ENCODE measurements at regions not wholly inside any gene's neighbourhood (a gene's known extent, or its start where the extent isn't known, plus 50 kb on each side); places are given as distances from the start of the nearest gene placed in this dataset.

- Histone ChIP-seq H3K9me3 (no peaks in the 10 kb centered on the region), H3K27me3 (no peaks in the 10 kb centered on the region), H3K4me1 (no peaks in the 10 kb centered on the region), H3K36me3 (ENCODE audit: low read depth, missing control alignments) (no peaks in the 10 kb centered on the region), H3K27ac (no peak overlapping the region), H3K4me3 (no peak overlapping the region)
- WGBS, 2 donors, result 36 to 47% methylated on average over 3 of the region's 3 CpGs
- DNase-seq, result no peak
- TF ChIP-seq CTCF (IDR thresholded peaks at IDR 0.05), result no peak
- TF ChIP-seq POLR2A (IDR thresholded peaks at IDR 0.05), result no peak
- intact Hi-C loops (cut with DNase I; ENCODE audit: low total_unique reads), result no loop called here
Measured at GRCh38 chr18:24837066-24837465, 376.6 kb downstream of the HRH4 start.

DNA sequence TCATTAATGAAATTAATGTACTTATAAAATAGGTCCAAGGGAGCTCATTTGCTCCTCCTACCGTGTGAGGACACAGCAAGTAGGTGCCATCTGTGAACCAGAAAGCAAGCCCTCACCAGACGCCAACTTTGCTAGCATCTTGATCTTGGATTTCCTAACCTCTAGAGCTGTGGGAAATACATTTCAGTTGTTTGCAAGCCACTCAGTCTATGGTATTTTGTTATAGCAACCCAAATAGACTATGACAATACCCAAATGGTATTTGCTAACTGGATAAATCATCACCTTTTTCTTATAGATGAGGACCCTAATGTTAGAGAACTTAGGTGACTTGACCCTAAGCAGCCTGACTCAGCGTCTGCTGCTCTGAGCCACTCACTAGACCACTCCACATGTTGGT, 379.6 kb downstream of the HRH4 start:
- Histone ChIP-seq H3K27ac (no peak overlapping the region), H3K4me3 (no peak overlapping the region), H3K4me1 (no peaks in the 10 kb centered on the region), H3K9me3 (no peaks in the 10 kb centered on the region), H3K27me3 (no peaks in the 10 kb centered on the region), H3K36me3 (ENCODE audit: low read depth, missing control alignments) (no peaks in the 10 kb centered on the region)
- 84 to 87% methylated on average over 3 of the region's 3 CpGs for whole genome bisulfite sequencing, 2 donors
- no peak for DNase-seq
- TF ChIP-seq CTCF (IDR thresholded peaks at IDR 0.05) (no peak), POLR2A (IDR thresholded peaks at IDR 0.05) (no peak)
- intact Hi-C loops (cut with DNase I; ENCODE audit: low total_unique reads), result no loop called here

GRCh38 chr18:24840640-24841039, 380.2 kb downstream of the HRH4 start:
- Histone ChIP-seq H3K27ac (no peak overlapping the region), H3K4me3 (no peak overlapping the region), H3K36me3 (ENCODE audit: low read depth, missing control alignments) (no peaks in the 10 kb centered on the region), H3K27me3 (no peaks in the 10 kb centered on the region), H3K4me1 (no peaks in the 10 kb centered on the region), H3K9me3 (no peaks in the 10 kb centered on the region)
- TF ChIP-seq POLR2A (IDR thresholded peaks at IDR 0.05) (no peak), CTCF (IDR thresholded peaks at IDR 0.05) (no peak)
- intact Hi-C loops (cut with DNase I; ENCODE audit: low total_unique reads), result no loop called here
- DNase-seq, result no peak
- 77 to 90% methylated on average over 6 of the region's 6 CpGs for WGBS, 2 donors

DNA sequence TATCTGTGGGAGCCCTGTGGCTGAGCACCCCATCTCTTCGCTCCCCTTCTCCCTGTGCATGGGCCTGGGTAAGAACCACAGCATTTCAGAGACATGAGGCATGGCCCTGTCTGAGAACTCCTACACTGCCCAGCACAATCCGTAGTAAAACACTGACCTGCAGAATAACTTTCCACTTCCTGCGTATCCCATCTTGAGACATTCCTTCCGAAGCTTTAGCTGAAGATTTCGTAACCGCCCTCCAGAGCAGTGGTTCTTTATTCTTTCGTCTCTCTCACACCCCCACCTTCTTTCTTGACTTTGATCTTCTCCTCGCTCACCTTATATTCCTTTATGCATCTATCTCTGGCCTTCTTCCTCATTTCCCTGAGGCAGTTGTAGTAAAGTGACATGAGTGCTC, 381.1 kb downstream of the HRH4 start:
- H3K4me1 ChIP-seq, result no peaks in the 10 kb centered on the region
- H3K36me3 ChIP-seq (ENCODE audit: low read depth, missing control alignments), result no peaks in the 10 kb centered on the region
- no peak overlapping the region for H3K27ac ChIP-seq
- no peak for TF ChIP-seq POLR2A (IDR thresholded peaks at IDR 0.05)
- TF ChIP-seq CTCF (IDR thresholded peaks at IDR 0.05), result no peak
- WGBS, 2 donors, result 87 to 92% methylated on average over 8 of the region's 8 CpGs
- no peaks in the 10 kb centered on the region for H3K9me3 ChIP-seq
- DNase-seq, result no peak
- intact Hi-C loops (cut with DNase I; ENCODE audit: low total_unique reads), result no loop called here
- no peaks in the 10 kb centered on the region for H3K27me3 ChIP-seq
- no peak overlapping the region for H3K4me3 ChIP-seq

DNA sequence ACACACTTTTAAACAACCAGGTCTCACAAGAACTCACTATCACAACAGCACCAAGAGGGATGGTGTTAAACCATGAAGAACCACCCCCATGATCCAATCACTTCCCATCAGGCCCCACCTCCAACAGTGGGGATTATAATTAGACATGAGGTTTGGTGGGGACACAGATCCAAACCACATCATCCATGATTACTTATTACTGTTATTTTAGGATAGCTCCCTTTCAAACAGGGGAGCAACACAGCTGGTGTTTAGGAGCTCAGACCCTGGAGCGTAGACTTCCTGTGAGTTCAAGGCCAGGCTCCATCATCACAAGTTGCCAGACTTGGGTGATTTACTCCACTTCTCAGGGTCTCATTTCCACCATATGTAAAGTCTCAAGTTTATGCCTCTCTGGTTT, 382.7 kb downstream of the HRH4 start:
- DNase-seq, result no peak
- Histone ChIP-seq H3K4me1 (no peaks in the 10 kb centered on the region), H3K36me3 (ENCODE audit: low read depth, missing control alignments) (no peaks in the 10 kb centered on the region), H3K4me3 (no peak overlapping the region), H3K9me3 (no peaks in the 10 kb centered on the region), H3K27ac (no peak overlapping the region), H3K27me3 (no peaks in the 10 kb centered on the region)
- intact Hi-C loops (cut with DNase I; ENCODE audit: low total_unique reads), result no loop called here
- WGBS, 2 donors, result 56 to 77% methylated on average over 1 of the region's 1 CpG
- TF ChIP-seq POLR2A (IDR thresholded peaks at IDR 0.05) (no peak), CTCF (IDR thresholded peaks at IDR 0.05) (no peak)

Data from testis (tissue), 2 donors.